ENCODE measurements at regions not wholly inside any gene's neighbourhood (a gene's known extent, or its start where the extent isn't known, plus 50 kb on each side); places are given as distances from the start of the nearest gene placed in this dataset.

- Histone ChIP-seq H3K9me3 (ENCODE audit: severe bottlenecking) (no peaks in the 10 kb centered on the region), H3K27ac (ENCODE audit: poor library complexity, severe bottlenecking) (no peak overlapping the region), H3K27me3 (ENCODE audit: insufficient read depth, poor library complexity, severe bottlenecking) (no peaks in the 10 kb centered on the region), H3K4me1 (ENCODE audit: insufficient read depth, poor library complexity, severe bottlenecking) (no peaks in the 10 kb centered on the region), H3K36me3 (ENCODE audit: low read depth) (no peaks in the 10 kb centered on the region), H3K4me3 (ENCODE audit: severe bottlenecking) (no peak overlapping the region)
- no peak for TF ChIP-seq CTCF (IDR thresholded peaks at IDR 0.05; ENCODE audit: poor library complexity, severe bottlenecking)
- ATAC-seq (ENCODE audit: low read depth), result no peak
- no peak for DNase-seq (ENCODE audit: low spot score)
Measured at GRCh38 chr15:60235951-60236710, 161.7 kb downstream of the ANXA2 start.

GRCh38 chr15:60237446-60237845 lies 160.3 kb downstream of the ANXA2 start:
- DNase-seq (ENCODE audit: low spot score), result no peak
- no peak for TF ChIP-seq CTCF (IDR thresholded peaks at IDR 0.05; ENCODE audit: poor library complexity, severe bottlenecking)
- peak; percentile 35; the same call in 1 of the 3 replicates for ATAC-seq (ENCODE audit: low read depth)
- Histone ChIP-seq H3K27me3 (ENCODE audit: insufficient read depth, poor library complexity, severe bottlenecking) (no peaks in the 10 kb centered on the region), H3K9me3 (ENCODE audit: severe bottlenecking) (no peaks in the 10 kb centered on the region), H3K27ac (ENCODE audit: poor library complexity, severe bottlenecking) (no peak overlapping the region), H3K4me1 (ENCODE audit: insufficient read depth, poor library complexity, severe bottlenecking) (no peaks in the 10 kb centered on the region), H3K36me3 (ENCODE audit: low read depth) (no peaks in the 10 kb centered on the region), H3K4me3 (ENCODE audit: severe bottlenecking) (no peak overlapping the region)

GRCh38 chr15:60243769-60244168 lies 154.0 kb downstream of the ANXA2 start:
- no peak for ATAC-seq (ENCODE audit: low read depth)
- Histone ChIP-seq H3K27me3 (ENCODE audit: insufficient read depth, poor library complexity, severe bottlenecking) (peaks cover 20% of the 10 kb centered on the region), H3K9me3 (ENCODE audit: severe bottlenecking) (no peaks in the 10 kb centered on the region), H3K4me1 (ENCODE audit: insufficient read depth, poor library complexity, severe bottlenecking) (no peaks in the 10 kb centered on the region), H3K4me3 (ENCODE audit: severe bottlenecking) (no peak overlapping the region), H3K27ac (ENCODE audit: poor library complexity, severe bottlenecking) (no peak overlapping the region), H3K36me3 (ENCODE audit: low read depth) (no peaks in the 10 kb centered on the region)
- DNase-seq (ENCODE audit: low spot score), result no peak
- no peak for TF ChIP-seq CTCF (IDR thresholded peaks at IDR 0.05; ENCODE audit: poor library complexity, severe bottlenecking)

- peaks cover 27% of the 10 kb centered on the region for H3K27me3 ChIP-seq (ENCODE audit: insufficient read depth, poor library complexity, severe bottlenecking)
- no peak for TF ChIP-seq CTCF (IDR thresholded peaks at IDR 0.05; ENCODE audit: poor library complexity, severe bottlenecking)
- H3K36me3 ChIP-seq (ENCODE audit: low read depth), result no peaks in the 10 kb centered on the region
- no peaks in the 10 kb centered on the region for H3K9me3 ChIP-seq (ENCODE audit: severe bottlenecking)
- no peak overlapping the region for H3K4me3 ChIP-seq (ENCODE audit: severe bottlenecking)
- no peak overlapping the region for H3K27ac ChIP-seq (ENCODE audit: poor library complexity, severe bottlenecking)
- no peaks in the 10 kb centered on the region for H3K4me1 ChIP-seq (ENCODE audit: insufficient read depth, poor library complexity, severe bottlenecking)
- DNase-seq (ENCODE audit: low spot score), result no peak
- ATAC-seq (ENCODE audit: low read depth), result no peak
Measured at GRCh38 chr15:60244813-60245212, 153.0 kb downstream of the ANXA2 start.

- Histone ChIP-seq H3K4me3 (ENCODE audit: severe bottlenecking) (no peak overlapping the region), H3K9me3 (ENCODE audit: severe bottlenecking) (no peaks in the 10 kb centered on the region), H3K4me1 (ENCODE audit: insufficient read depth, poor library complexity, severe bottlenecking) (no peaks in the 10 kb centered on the region), H3K36me3 (ENCODE audit: low read depth) (no peaks in the 10 kb centered on the region), H3K27me3 (ENCODE audit: insufficient read depth, poor library complexity, severe bottlenecking) (peaks cover 15% of the 10 kb centered on the region), H3K27ac (ENCODE audit: poor library complexity, severe bottlenecking) (no peak overlapping the region)
- DNase-seq (ENCODE audit: low spot score) (no peak), ATAC-seq (ENCODE audit: low read depth) (no peak)
- no peak for TF ChIP-seq CTCF (IDR thresholded peaks at IDR 0.05; ENCODE audit: poor library complexity, severe bottlenecking)
Measured at GRCh38 chr15:60250316-60250715, 147.5 kb downstream of the ANXA2 start.
